ENCODE measurements at regions not wholly inside any gene's neighbourhood (a gene's known extent, or its start where the extent isn't known, plus 50 kb on each side); places are given as distances from the start of the nearest gene placed in this dataset.

GRCh38 chr4:166230841-166231240, 357.8 kb downstream of the TLL1 start:
- H2BK12ac ChIP-seq (ENCODE audit: low read length in 2 of 2) = no peak overlapping the region
- H2BK15ac ChIP-seq (ENCODE audit: low read depth, poor library complexity, severe bottlenecking) = no peak overlapping the region

GRCh38 chr4:166239354-166239753, 366.3 kb downstream of the TLL1 start:
- Histone ChIP-seq H2AFZ (ENCODE audit: low read depth, low read length) (no peak overlapping the region), H4K91ac (ENCODE audit: low read length) (no peak overlapping the region), H3K36me3 (ENCODE audit: control insufficient read depth in 1 of 2, insufficient read depth in 2 of 2, low read depth in 1 of 2, low read length in 2 of 2) (no peaks in the 10 kb centered on the region), H3K4ac (ENCODE audit: low read depth in 1 of 2, low read length in 2 of 2) (no peak overlapping the region), H2AK5ac (ENCODE audit: low read length, severe bottlenecking) (no peak overlapping the region), H3K9me3 (ENCODE audit: control insufficient read depth, low read length) (peaks cover 4% of the 10 kb centered on the region), H2BK120ac (ENCODE audit: low read depth, low read length) (no peak overlapping the region), H2BK12ac (ENCODE audit: low read length in 2 of 2) (no peak overlapping the region), H2BK15ac (ENCODE audit: low read depth, poor library complexity, severe bottlenecking) (no peak overlapping the region), H2BK5ac (ENCODE audit: low read depth, low read length, poor library complexity, severe bottlenecking) (no peak overlapping the region), H3K27me3 (ENCODE audit: control insufficient read depth in 1 of 2, insufficient read depth in 1 of 2, low read length in 2 of 2) (no peaks in the 10 kb centered on the region), H3K9ac (ENCODE audit: low read length) (no peak overlapping the region), H3K23ac (ENCODE audit: low read length in 2 of 2) (no peak overlapping the region), H3K4me2 (ENCODE audit: low read length, poor library complexity, severe bottlenecking) (no peak overlapping the region), H3K14ac (ENCODE audit: low read length in 2 of 2) (no peak overlapping the region), H3K27ac (ENCODE audit: low read length, poor library complexity, severe bottlenecking) (no peak overlapping the region), H4K8ac (ENCODE audit: low read length) (no peak overlapping the region), H3K79me1 (replicated peaks; ENCODE audit: low read length, poor library complexity, severe bottlenecking) (no peaks in the 10 kb centered on the region), H3K4me3 (ENCODE audit: insufficient read depth in 1 of 2, low read depth in 1 of 2, low read length in 2 of 2) (no peak overlapping the region), H3K4me1 (ENCODE audit: control insufficient read depth, insufficient read depth, low read depth, low read length) (no peaks in the 10 kb centered on the region), H3K18ac (ENCODE audit: low read depth in 1 of 2, low read length in 2 of 2) (no peak overlapping the region)
- WGBS = no CpG with 5 or more reads among the region's 4 CpGs
- DNase-seq = no peak

More at GRCh38 chr4:166230841-166231240, 357.8 kb downstream of the TLL1 start:
- no peaks in the 10 kb centered on the region for H3K4me1 ChIP-seq (ENCODE audit: control insufficient read depth, insufficient read depth, low read depth, low read length)
- H3K4ac ChIP-seq (ENCODE audit: low read depth in 1 of 2, low read length in 2 of 2) = no peak overlapping the region
- no peak overlapping the region for H2AFZ ChIP-seq (ENCODE audit: low read depth, low read length)
- no peaks in the 10 kb centered on the region for H3K79me1 ChIP-seq (replicated peaks; ENCODE audit: low read length, poor library complexity, severe bottlenecking)
- no peak overlapping the region for H2BK5ac ChIP-seq (ENCODE audit: low read depth, low read length, poor library complexity, severe bottlenecking)
- H3K27me3 ChIP-seq (ENCODE audit: control insufficient read depth in 1 of 2, insufficient read depth in 1 of 2, low read length in 2 of 2) = no peaks in the 10 kb centered on the region
- no peak overlapping the region for H2BK120ac ChIP-seq (ENCODE audit: low read depth, low read length)
- no CpG with 5 or more reads among the region's 1 CpG for WGBS
- no peaks in the 10 kb centered on the region for H3K9me3 ChIP-seq (ENCODE audit: control insufficient read depth, low read length)
- no peak overlapping the region for H3K23ac ChIP-seq (ENCODE audit: low read length in 2 of 2)
- no peak overlapping the region for H3K18ac ChIP-seq (ENCODE audit: low read depth in 1 of 2, low read length in 2 of 2)
- H3K9ac ChIP-seq (ENCODE audit: low read length) = no peak overlapping the region
- H3K36me3 ChIP-seq (ENCODE audit: control insufficient read depth in 1 of 2, insufficient read depth in 2 of 2, low read depth in 1 of 2, low read length in 2 of 2) = no peaks in the 10 kb centered on the region
- H4K8ac ChIP-seq (ENCODE audit: low read length) = no peak overlapping the region
- no peak overlapping the region for H3K4me3 ChIP-seq (ENCODE audit: insufficient read depth in 1 of 2, low read depth in 1 of 2, low read length in 2 of 2)
- H3K14ac ChIP-seq (ENCODE audit: low read length in 2 of 2) = no peak overlapping the region
- no peak overlapping the region for H3K27ac ChIP-seq (ENCODE audit: low read length, poor library complexity, severe bottlenecking)
- H4K91ac ChIP-seq (ENCODE audit: low read length) = no peak overlapping the region
- DNase-seq = no peak
- H3K4me2 ChIP-seq (ENCODE audit: low read length, poor library complexity, severe bottlenecking) = no peak overlapping the region
- H2AK5ac ChIP-seq (ENCODE audit: low read length, severe bottlenecking) = no peak overlapping the region

DNA sequence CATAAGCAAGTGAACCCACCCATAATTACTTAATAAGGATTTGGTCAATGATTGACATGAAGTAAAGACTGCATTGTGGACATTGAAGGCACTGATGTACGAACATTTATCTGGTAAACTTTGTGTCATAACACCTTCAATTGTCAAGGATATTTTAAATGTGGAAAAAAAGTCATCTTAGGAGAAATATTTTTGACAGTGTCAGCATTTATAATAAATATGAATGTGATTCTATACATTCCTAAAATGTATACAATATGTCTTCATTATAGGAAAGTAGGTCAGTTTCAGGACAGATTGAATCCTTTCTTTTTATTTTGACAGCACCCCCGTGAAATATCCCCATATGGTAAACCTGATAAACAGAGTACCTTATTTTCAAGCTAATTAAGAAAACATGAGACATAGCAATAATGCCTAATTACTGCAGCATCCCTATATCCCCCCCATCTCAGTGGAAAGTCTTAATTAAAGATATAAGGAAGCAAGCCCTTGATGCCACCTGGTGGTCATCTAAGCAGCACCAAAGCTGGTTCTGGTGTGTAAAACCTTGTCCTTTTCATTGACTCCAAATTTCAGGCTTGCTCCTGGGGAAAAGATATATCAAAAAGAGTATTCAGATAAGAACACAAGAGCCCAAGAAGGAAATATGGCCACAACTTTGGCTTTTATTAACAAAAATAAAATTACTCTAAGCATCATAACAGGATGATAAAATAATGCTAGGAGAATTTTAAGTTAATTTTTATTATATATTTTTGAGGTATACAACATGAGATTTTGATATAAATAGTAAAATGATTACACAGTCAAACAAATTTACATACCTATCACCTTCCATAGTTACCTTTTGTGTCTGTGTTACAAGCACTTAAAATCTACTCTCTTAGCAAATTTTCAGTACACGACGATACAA, 379.7 kb downstream of the TLL1 start:
- peak; percentile 44 for DNase-seq
- 78% methylated on average over 4 of the region's 4 CpGs for WGBS
- H3K9me3 ChIP-seq (ENCODE audit: control insufficient read depth, low read length) = no peaks in the 10 kb centered on the region
- no peak overlapping the region for H2BK5ac ChIP-seq (ENCODE audit: low read depth, low read length, poor library complexity, severe bottlenecking)
- H2BK15ac ChIP-seq (ENCODE audit: low read depth, poor library complexity, severe bottlenecking) = no peak overlapping the region
- no peak overlapping the region for H3K4ac ChIP-seq (ENCODE audit: low read depth in 1 of 2, low read length in 2 of 2)
- no peak overlapping the region for H3K9ac ChIP-seq (ENCODE audit: low read length)
- no peak overlapping the region for H2AFZ ChIP-seq (ENCODE audit: low read depth, low read length)
- H3K79me1 ChIP-seq (replicated peaks; ENCODE audit: low read length, poor library complexity, severe bottlenecking) = no peaks in the 10 kb centered on the region
- H4K91ac ChIP-seq (ENCODE audit: low read length) = no peak overlapping the region
- no peak overlapping the region for H3K18ac ChIP-seq (ENCODE audit: low read depth in 1 of 2, low read length in 2 of 2)
- H3K27ac ChIP-seq (ENCODE audit: low read length, poor library complexity, severe bottlenecking) = no peak overlapping the region
- no peaks in the 10 kb centered on the region for H3K36me3 ChIP-seq (ENCODE audit: control insufficient read depth in 1 of 2, insufficient read depth in 2 of 2, low read depth in 1 of 2, low read length in 2 of 2)
- H3K4me2 ChIP-seq (ENCODE audit: low read length, poor library complexity, severe bottlenecking) = no peak overlapping the region
- no peaks in the 10 kb centered on the region for H3K4me1 ChIP-seq (ENCODE audit: control insufficient read depth, insufficient read depth, low read depth, low read length)
- no peak overlapping the region for H2AK5ac ChIP-seq (ENCODE audit: low read length, severe bottlenecking)
- H3K14ac ChIP-seq (ENCODE audit: low read length in 2 of 2) = no peak overlapping the region
- no peak overlapping the region for H3K23ac ChIP-seq (ENCODE audit: low read length in 2 of 2)
- H4K8ac ChIP-seq (ENCODE audit: low read length) = no peak overlapping the region
- no peak overlapping the region for H3K4me3 ChIP-seq (ENCODE audit: insufficient read depth in 1 of 2, low read depth in 1 of 2, low read length in 2 of 2)
- no peak overlapping the region for H2BK12ac ChIP-seq (ENCODE audit: low read length in 2 of 2)
- no peaks in the 10 kb centered on the region for H3K27me3 ChIP-seq (ENCODE audit: control insufficient read depth in 1 of 2, insufficient read depth in 1 of 2, low read length in 2 of 2)
- no peak overlapping the region for H2BK120ac ChIP-seq (ENCODE audit: low read depth, low read length)

GRCh38 chr4:166257276-166257675, 384.2 kb downstream of the TLL1 start:
- Histone ChIP-seq H4K91ac (ENCODE audit: low read length) (no peak overlapping the region), H3K14ac (ENCODE audit: low read length in 2 of 2) (no peak overlapping the region), H2BK15ac (ENCODE audit: low read depth, poor library complexity, severe bottlenecking) (no peak overlapping the region), H2AK5ac (ENCODE audit: low read length, severe bottlenecking) (no peak overlapping the region), H3K9ac (ENCODE audit: low read length) (no peak overlapping the region), H3K4ac (ENCODE audit: low read depth in 1 of 2, low read length in 2 of 2) (no peak overlapping the region), H4K8ac (ENCODE audit: low read length) (no peak overlapping the region), H3K4me1 (ENCODE audit: control insufficient read depth, insufficient read depth, low read depth, low read length) (no peaks in the 10 kb centered on the region), H3K4me2 (ENCODE audit: low read length, poor library complexity, severe bottlenecking) (no peak overlapping the region), H3K9me3 (ENCODE audit: control insufficient read depth, low read length) (no peaks in the 10 kb centered on the region), H2BK12ac (ENCODE audit: low read length in 2 of 2) (no peak overlapping the region), H2BK120ac (ENCODE audit: low read depth, low read length) (no peak overlapping the region), H3K27me3 (ENCODE audit: control insufficient read depth in 1 of 2, insufficient read depth in 1 of 2, low read length in 2 of 2) (no peaks in the 10 kb centered on the region), H3K23ac (ENCODE audit: low read length in 2 of 2) (no peak overlapping the region), H3K18ac (ENCODE audit: low read depth in 1 of 2, low read length in 2 of 2) (no peak overlapping the region), H3K4me3 (ENCODE audit: insufficient read depth in 1 of 2, low read depth in 1 of 2, low read length in 2 of 2) (no peak overlapping the region), H3K36me3 (ENCODE audit: control insufficient read depth in 1 of 2, insufficient read depth in 2 of 2, low read depth in 1 of 2, low read length in 2 of 2) (no peaks in the 10 kb centered on the region), H2AFZ (ENCODE audit: low read depth, low read length) (no peak overlapping the region), H3K79me1 (replicated peaks; ENCODE audit: low read length, poor library complexity, severe bottlenecking) (no peaks in the 10 kb centered on the region), H2BK5ac (ENCODE audit: low read depth, low read length, poor library complexity, severe bottlenecking) (no peak overlapping the region), H3K27ac (ENCODE audit: low read length, poor library complexity, severe bottlenecking) (no peak overlapping the region)
- no CpG with 5 or more reads among the region's 2 CpGs for WGBS
- no peak for DNase-seq
